IMR-90 (cell line): ENCODE measurements at regions not wholly inside any gene's neighbourhood (a gene's known extent, or its start where the extent isn't known, plus 50 kb on each side); places are given as distances from the start of the nearest gene placed in this dataset.

ENCODE experiments used
- ATAC-seq: fragments of 200-7000 bp; cut with Tn5 transposase; 2 replicates; pipeline ENCODE4 v1.9.1; 2020; ENCODE audit warnings: low read depth, mild to moderate bottlenecking, moderate library complexity
- BruUV-seq: library from RNA; stranded (reverse); fragments of 400-500 nt; replicated peaks from 2 replicates; lab custom pipeline; 2021; lab: Mats Ljungman, UMichigan
- CTCF ChIA-PET: fragments of 300-600 bp; formaldehyde crosslinking; extraction: SDS; loops from one replicate; lab custom pipeline; 2021; ENCODE audit warnings: antibody characterized with exemption; lab: Yijun Ruan, JAX
- POLR2A ChIA-PET: fragments of 300-600 bp; sonication (Branson Sonifier 250); formaldehyde crosslinking; loops from one replicate; lab custom pipeline; 2022; ENCODE audit warnings: antibody characterized with exemption; ENCODE audit not compliant: unreplicated experiment; lab: Charles Lee
- DNase-seq: peaks from one replicate; pipeline ENCODE4 v3.0.0; 2013
- H2AFZ ChIP-seq: replicated peaks from 2 replicates; pipeline ENCODE3; 2013; ENCODE audit warnings: low read length, mild to moderate bottlenecking; ENCODE audit not compliant: poor library complexity
- H2AK5ac ChIP-seq: 2 replicates; pipeline ENCODE4 v1.6.1; 2013; ENCODE audit warnings: low read depth, low read length, inconsistent platforms
- H2AK9ac ChIP-seq: replicated peaks from 2 replicates; pipeline ENCODE3; 2013; ENCODE audit warnings: mild to moderate bottlenecking, low read depth, low read length, moderate library complexity; ENCODE audit not compliant: poor library complexity
- H2BK120ac ChIP-seq: 2 replicates; pipeline ENCODE4 v1.6.1; 2013; ENCODE audit warnings: low read depth, low read length, inconsistent platforms
- H2BK15ac ChIP-seq: 3 replicates; pipeline ENCODE4 v1.6.1; 2013; ENCODE audit warnings: low read depth, low read length, inconsistent platforms
- H2BK20ac ChIP-seq: 2 replicates; pipeline ENCODE4 v1.6.1; 2013; ENCODE audit warnings: low read depth, mild to moderate bottlenecking, inconsistent platforms, low read length, moderate library complexity
- H2BK5ac ChIP-seq: 2 replicates; pipeline ENCODE4 v1.6.1; 2013; ENCODE audit warnings: mild to moderate bottlenecking, low read depth, low read length, inconsistent platforms; ENCODE audit not compliant: poor library complexity, severe bottlenecking
- H3K14ac ChIP-seq: replicated peaks from 2 replicates; pipeline ENCODE4 v1.6.1; 2013; ENCODE audit warnings: low read depth, low read length, inconsistent platforms
- H3K18ac ChIP-seq: 2 replicates; pipeline ENCODE4 v1.6.1; 2013; ENCODE audit warnings: low read depth, low read length, control low read depth
- H3K23ac ChIP-seq: 2 replicates; pipeline ENCODE4 v1.6.1; 2013; ENCODE audit warnings: low read depth, low read length, inconsistent platforms
- H3K27ac ChIP-seq: 2 replicates; pipeline ENCODE4 v1.5.1; 2013; ENCODE audit warnings: mild to moderate bottlenecking, control low read depth, low read length; ENCODE audit not compliant: insufficient read depth
- H3K27me3 ChIP-seq: 2 replicates; pipeline ENCODE4 v1.6.1; 2013; ENCODE audit warnings: low read length; ENCODE audit not compliant: control insufficient read depth, insufficient read depth
- H3K36me3 ChIP-seq: 2 replicates; pipeline ENCODE4 v1.6.1; 2013; ENCODE audit warnings: low read length, mixed read lengths; ENCODE audit not compliant: control insufficient read depth, insufficient read depth
- H3K4ac ChIP-seq: 2 replicates; pipeline ENCODE4 v1.6.1; 2013; ENCODE audit warnings: low read depth, low read length, inconsistent platforms
- H3K4me1 ChIP-seq: 2 replicates; pipeline ENCODE4 v1.6.1; 2013; ENCODE audit warnings: low read length, mixed read lengths; ENCODE audit not compliant: control insufficient read depth, insufficient read depth
- H3K4me2 ChIP-seq: 2 replicates; pipeline ENCODE4 v1.6.1; 2013; ENCODE audit warnings: low read depth, mild to moderate bottlenecking, control low read depth, low read length, moderate library complexity
- H3K4me3 ChIP-seq: 2 replicates; pipeline ENCODE4 v1.5.1; 2013; ENCODE audit warnings: low read depth, mild to moderate bottlenecking, control low read depth, low read length, moderate library complexity; ENCODE audit not compliant: insufficient read depth
- H3K56ac ChIP-seq: 2 replicates; pipeline ENCODE4 v1.6.1; 2013; ENCODE audit warnings: low read length, inconsistent platforms; ENCODE audit not compliant: insufficient read depth; ENCODE audit errors: extremely low read depth
- H3K79me1 ChIP-seq, 2 experiments: 2 replicates each; pipeline ENCODE4 v1.6.1; 2013; ENCODE audit warnings: low read length in 2 of 2, inconsistent platforms in 1 of 2, low read depth in 1 of 2
- H3K9ac ChIP-seq: 2 replicates; pipeline ENCODE4 v1.6.1; 2013; ENCODE audit warnings: low read depth, low read length, control low read depth
- H3K9me1 ChIP-seq: 2 replicates; pipeline ENCODE4 v1.6.1; 2013; ENCODE audit warnings: low read length, inconsistent platforms; ENCODE audit not compliant: insufficient read depth
- H3K9me3 ChIP-seq: 2 replicates; pipeline ENCODE4 v1.6.1; 2013; ENCODE audit warnings: low read length; ENCODE audit not compliant: control insufficient read depth, insufficient read depth
- H4K20me1 ChIP-seq: 2 replicates; pipeline ENCODE4 v1.6.1; 2013; ENCODE audit warnings: low read length, inconsistent platforms; ENCODE audit not compliant: insufficient read depth
- H4K5ac ChIP-seq: 2 replicates; pipeline ENCODE4 v1.6.1; 2013; ENCODE audit warnings: mild to moderate bottlenecking, low read depth, low read length, control low read depth
- H4K8ac ChIP-seq, 2 experiments: 2 replicates each; pipeline ENCODE4 v1.6.1; 2013; ENCODE audit warnings: low read depth in 2 of 2, low read length in 2 of 2, control low read depth in 1 of 2, inconsistent platforms in 1 of 2
- H4K91ac ChIP-seq: 2 replicates; pipeline ENCODE4 v1.6.1; 2013; ENCODE audit warnings: low read depth, low read length, inconsistent platforms; ENCODE audit not compliant: insufficient read depth
- BHLHE40 ChIP-seq: fragments of 150-350 bp; IDR thresholded peaks from 2 replicates; pipeline ENCODE4 v1.6.1; 2016; ENCODE audit warnings: mild to moderate bottlenecking, low read depth, low read length
- CEBPB ChIP-seq: IDR thresholded peaks from 2 replicates; pipeline ENCODE4 v1.6.1; 2012; ENCODE audit warnings: low read depth, low read length, improper control_type of control experiment
- CHD1 ChIP-seq: IDR thresholded peaks from 2 replicates; pipeline ENCODE4 v1.6.1; 2012; ENCODE audit warnings: low read depth, low read length, improper control_type of control experiment
- FOS ChIP-seq: fragments of 150-350 bp; IDR thresholded peaks from 2 replicates; pipeline ENCODE4 v1.6.1; 2016; ENCODE audit warnings: low read depth, low read length
- MAFK ChIP-seq: IDR thresholded peaks from 2 replicates; pipeline ENCODE4 v1.6.1; 2012; ENCODE audit warnings: low read depth, low read length, improper control_type of control experiment
- MAZ ChIP-seq: IDR thresholded peaks from 2 replicates; pipeline ENCODE4 v1.6.1; 2012; ENCODE audit warnings: low read depth, mild to moderate bottlenecking, low read length, improper control_type of control experiment, moderate library complexity, borderline replicate concordance
- MXI1 ChIP-seq: IDR thresholded peaks from 2 replicates; pipeline ENCODE4 v1.6.1; 2012; ENCODE audit warnings: low read depth, mild to moderate bottlenecking, low read length, moderate library complexity, borderline replicate concordance
- NFE2L2 ChIP-seq: fragments of 150-350 bp; IDR thresholded peaks from 2 replicates; pipeline ENCODE4 v1.6.1; 2016; ENCODE audit warnings: low read depth, mild to moderate bottlenecking, low read length
- POLR2A ChIP-seq: IDR thresholded peaks from 2 replicates; pipeline ENCODE4 v1.6.1; 2012; ENCODE audit warnings: mild to moderate bottlenecking, low read depth, low read length
- RAD21 ChIP-seq: IDR thresholded peaks from 2 replicates; pipeline ENCODE4 v1.6.1; 2012; ENCODE audit warnings: low read length, improper control_type of control experiment
- RCOR1 ChIP-seq: IDR thresholded peaks from 2 replicates; pipeline ENCODE4 v1.6.1; 2012; ENCODE audit warnings: mild to moderate bottlenecking, low read length, improper control_type of control experiment; ENCODE audit not compliant: insufficient replicate concordance
- RFX5 ChIP-seq: IDR thresholded peaks from 2 replicates; pipeline ENCODE4 v1.8.0; 2012; ENCODE audit warnings: low read depth, mild to moderate bottlenecking, low read length, moderate library complexity
- SMC3 ChIP-seq: fragments of 150-350 bp; IDR thresholded peaks from 2 replicates; pipeline ENCODE4 v1.6.1; 2016; ENCODE audit warnings: low read depth, mild to moderate bottlenecking, antibody characterized with exemption, low read length, moderate library complexity
- WGBS, 2 experiments: methylation state at CpG; one replicate each; pipeline versions ENCODE4 v1.1.5 to v1.1.7; 2013; ENCODE audit warnings: missing lambda C conversion rate in 2 of 2; ENCODE audit not compliant: insufficient read length in 1 of 2; ENCODE audit errors: extremely low coverage in 2 of 2; 5-methylcytosine and 5-hydroxymethylcytosine counted together
- dilution Hi-C: fragments of 300-500 bp; cut with HindIII; formaldehyde crosslinking; loops from one replicate; pipeline ENCODE4 v1.14.3; 2018; ENCODE audit warnings: low sequenced_read_pairs; ENCODE audit not compliant: unreplicated experiment
- in situ Hi-C: fragments of 300-500 bp; cut with MboI; formaldehyde crosslinking; loops from 3 replicates; pipeline ENCODE4 v1.14.3; 2019; ENCODE audit warnings: low sequenced_read_pairs, inconsistent platforms, mixed read lengths
- intact Hi-C: fragments of 100-400 bp; cut with micrococcal nuclease; formaldehyde crosslinking; loops from 2 replicates; pipeline ENCODE4 v1.10.0; 2022
- TF ChIP-seq, protein P1 (sequence below): fragments of 150-350 bp; IDR thresholded peaks from 2 replicates; pipeline ENCODE4 v1.6.1; 2016; ENCODE audit warnings: low read depth, mild to moderate bottlenecking, low read length, moderate library complexity, borderline replicate concordance
- TF ChIP-seq, protein P2 (sequence below): conservative IDR thresholded peaks from 2 replicates; pipeline ENCODE4 v1.5.1; 2012; ENCODE audit warnings: mild to moderate bottlenecking, low read depth, low read length, improper control_type of control experiment
- TF ChIP-seq, protein P3 (sequence below): fragments of 150-350 bp; IDR thresholded peaks from 2 replicates; pipeline ENCODE4 v1.6.1; 2017; ENCODE audit warnings: mild to moderate bottlenecking, antibody characterized with exemption, low read length, low read depth

DNA sequence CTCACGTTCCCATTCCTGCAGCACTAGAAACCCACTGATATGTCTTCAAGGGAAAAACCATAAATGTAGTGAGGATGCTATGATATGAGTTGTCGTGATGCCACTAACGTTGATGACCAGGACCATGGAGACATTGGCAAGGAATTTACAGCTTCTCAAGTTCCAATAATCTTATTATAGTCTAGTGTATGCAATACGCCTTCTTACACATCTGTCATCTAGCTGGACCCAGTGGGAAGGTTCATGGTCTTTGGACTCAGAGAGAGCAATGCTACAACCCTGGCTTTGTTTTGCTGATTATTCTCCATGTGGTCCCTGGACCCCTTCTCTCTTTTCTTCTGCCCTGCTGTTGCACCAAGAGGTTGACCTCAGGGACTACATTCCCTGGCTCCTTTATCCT, 76.0 kb upstream of the BMP2 start:
- TF ChIP-seq MAFK (no peak), SMC3 (no peak), RFX5 (no peak), NFE2L2 (no peak), FOS (no peak), MAZ (no peak), RCOR1 (no peak), CEBPB (no peak), RAD21 (no peak), CHD1 (no peak), POLR2A (no peak), MXI1 (no peak), BHLHE40 (no peak)
- TF ChIP-seq, protein P1, sequence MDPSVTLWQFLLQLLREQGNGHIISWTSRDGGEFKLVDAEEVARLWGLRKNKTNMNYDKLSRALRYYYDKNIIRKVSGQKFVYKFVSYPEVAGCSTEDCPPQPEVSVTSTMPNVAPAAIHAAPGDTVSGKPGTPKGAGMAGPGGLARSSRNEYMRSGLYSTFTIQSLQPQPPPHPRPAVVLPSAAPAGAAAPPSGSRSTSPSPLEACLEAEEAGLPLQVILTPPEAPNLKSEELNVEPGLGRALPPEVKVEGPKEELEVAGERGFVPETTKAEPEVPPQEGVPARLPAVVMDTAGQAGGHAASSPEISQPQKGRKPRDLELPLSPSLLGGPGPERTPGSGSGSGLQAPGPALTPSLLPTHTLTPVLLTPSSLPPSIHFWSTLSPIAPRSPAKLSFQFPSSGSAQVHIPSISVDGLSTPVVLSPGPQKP, result no peak
- TF ChIP-seq, protein P2, sequence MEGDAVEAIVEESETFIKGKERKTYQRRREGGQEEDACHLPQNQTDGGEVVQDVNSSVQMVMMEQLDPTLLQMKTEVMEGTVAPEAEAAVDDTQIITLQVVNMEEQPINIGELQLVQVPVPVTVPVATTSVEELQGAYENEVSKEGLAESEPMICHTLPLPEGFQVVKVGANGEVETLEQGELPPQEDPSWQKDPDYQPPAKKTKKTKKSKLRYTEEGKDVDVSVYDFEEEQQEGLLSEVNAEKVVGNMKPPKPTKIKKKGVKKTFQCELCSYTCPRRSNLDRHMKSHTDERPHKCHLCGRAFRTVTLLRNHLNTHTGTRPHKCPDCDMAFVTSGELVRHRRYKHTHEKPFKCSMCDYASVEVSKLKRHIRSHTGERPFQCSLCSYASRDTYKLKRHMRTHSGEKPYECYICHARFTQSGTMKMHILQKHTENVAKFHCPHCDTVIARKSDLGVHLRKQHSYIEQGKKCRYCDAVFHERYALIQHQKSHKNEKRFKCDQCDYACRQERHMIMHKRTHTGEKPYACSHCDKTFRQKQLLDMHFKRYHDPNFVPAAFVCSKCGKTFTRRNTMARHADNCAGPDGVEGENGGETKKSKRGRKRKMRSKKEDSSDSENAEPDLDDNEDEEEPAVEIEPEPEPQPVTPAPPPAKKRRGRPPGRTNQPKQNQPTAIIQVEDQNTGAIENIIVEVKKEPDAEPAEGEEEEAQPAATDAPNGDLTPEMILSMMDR, result no peak
- TF ChIP-seq, protein P3, sequence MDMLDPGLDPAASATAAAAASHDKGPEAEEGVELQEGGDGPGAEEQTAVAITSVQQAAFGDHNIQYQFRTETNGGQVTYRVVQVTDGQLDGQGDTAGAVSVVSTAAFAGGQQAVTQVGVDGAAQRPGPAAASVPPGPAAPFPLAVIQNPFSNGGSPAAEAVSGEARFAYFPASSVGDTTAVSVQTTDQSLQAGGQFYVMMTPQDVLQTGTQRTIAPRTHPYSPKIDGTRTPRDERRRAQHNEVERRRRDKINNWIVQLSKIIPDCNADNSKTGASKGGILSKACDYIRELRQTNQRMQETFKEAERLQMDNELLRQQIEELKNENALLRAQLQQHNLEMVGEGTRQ, result no peak
- no peak overlapping the region for H4K8ac ChIP-seq
- no peak overlapping the region for H3K18ac ChIP-seq
- no peak overlapping the region for H2BK15ac ChIP-seq
- ChIA-PET POLR2A (no interaction called here), CTCF (no interaction called here)
- H2AK5ac ChIP-seq, result no peak overlapping the region
- H4K5ac ChIP-seq, result no peak overlapping the region
- no peak overlapping the region for H2BK120ac ChIP-seq
- no peaks in the 10 kb centered on the region for H4K20me1 ChIP-seq
- in situ Hi-C loops (no loop called here), intact Hi-C loops (no loop called here), dilution Hi-C loops (no loop called here)
- H3K14ac ChIP-seq, result no peak overlapping the region
- H3K27me3 ChIP-seq, result peaks cover 2% of the 10 kb centered on the region; the same call in 1 of the 2 replicates
- no peak overlapping the region for H3K23ac ChIP-seq
- DNase-seq, result no peak
- H2AK9ac ChIP-seq, result no peak overlapping the region
- no peaks in the 10 kb centered on the region for H3K9me3 ChIP-seq
- WGBS, 2 experiments, result no CpG with 5 or more reads among the region's 4 CpGs
- no peak overlapping the region for H3K56ac ChIP-seq
- H3K4me2 ChIP-seq, result no peak overlapping the region
- H3K79me1 ChIP-seq, result no peaks in the 10 kb centered on the region
- H3K9ac ChIP-seq, result no peak overlapping the region
- no peaks in the 10 kb centered on the region for H3K9me1 ChIP-seq
- H3K27ac ChIP-seq, result no peak overlapping the region
- no peak overlapping the region for H2BK20ac ChIP-seq
- H2BK5ac ChIP-seq, result no peak overlapping the region
- no TSS peak for BruUV-seq
- H3K36me3 ChIP-seq, result no peaks in the 10 kb centered on the region
- no peaks in the 10 kb centered on the region for H3K4me1 ChIP-seq
- no peak overlapping the region for H4K91ac ChIP-seq
- no peak for ATAC-seq
- no peak overlapping the region for H3K4me3 ChIP-seq
- no peak overlapping the region for H2AFZ ChIP-seq
- no peak overlapping the region for H3K4ac ChIP-seq
